ENCODE measurements at regions not wholly inside any gene's neighbourhood (a gene's known extent, or its start where the extent isn't known, plus 50 kb on each side); places are given as distances from the start of the nearest gene placed in this dataset.
"Not testable (repeated sequence)": the region's sequence is repeated elsewhere in the genome, so short reads cannot be mapped to it uniquely, and the experiment has no call there.

GRCh38 chr13:80173224-80173623, 167.7 kb downstream of the SPRY2 start:
- DNase-seq (ENCODE audit: low spot score), result peak; percentile 22

DNA sequence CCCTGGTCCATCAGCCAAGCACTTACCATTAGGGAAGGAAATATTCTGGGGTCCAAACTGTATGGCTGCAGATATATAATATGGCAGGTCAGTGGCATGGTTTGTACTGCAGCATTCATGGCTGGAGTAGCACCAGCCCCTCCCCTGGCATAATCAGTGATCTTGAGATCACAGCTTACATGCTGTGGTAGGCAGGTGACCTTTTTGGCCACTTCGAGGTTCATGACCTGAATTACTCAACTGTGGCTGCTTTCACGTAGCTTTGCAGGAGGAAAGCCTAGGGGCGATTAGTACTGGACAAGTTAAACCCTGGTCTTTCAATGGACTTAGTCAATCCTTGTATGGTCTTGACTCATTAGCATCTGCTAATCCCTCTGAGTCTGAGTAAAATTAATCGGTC, 169.8 kb downstream of the SPRY2 start:
- peak; percentile 32 for DNase-seq (ENCODE audit: low spot score)

GRCh38 chr13:80168089-80168850, 172.7 kb downstream of the SPRY2 start:
- no peak for DNase-seq (ENCODE audit: low spot score)

- no peak for DNase-seq (ENCODE audit: low spot score)
Observed at GRCh38 chr13:80166352-80166751, 174.6 kb downstream of the SPRY2 start.

GRCh38 chr13:80164462-80164861, 176.5 kb downstream of the SPRY2 start:
- DNase-seq (ENCODE audit: low spot score), result no peak

DNA sequence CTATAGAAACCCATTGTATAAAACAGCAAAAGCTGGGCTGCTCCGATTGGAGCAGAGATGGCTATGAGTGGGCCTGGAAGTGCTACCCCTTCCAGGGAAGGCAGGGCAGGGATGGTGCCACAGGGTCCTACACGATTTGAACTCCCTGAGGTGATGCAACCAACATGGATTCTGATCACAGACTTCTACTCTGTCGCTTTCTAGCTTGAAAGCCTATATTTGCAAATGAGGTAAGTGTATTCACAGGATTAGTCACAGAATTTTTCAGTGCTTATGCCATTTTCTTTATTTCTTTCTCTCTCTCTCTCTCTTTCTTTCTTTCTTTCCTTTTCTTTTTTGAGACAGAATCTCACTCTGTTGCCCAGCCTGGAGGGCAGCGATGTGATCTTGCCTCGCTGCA, 179.0 kb downstream of the SPRY2 start:
- DNase-seq (ENCODE audit: low spot score), result no peak

DNA sequence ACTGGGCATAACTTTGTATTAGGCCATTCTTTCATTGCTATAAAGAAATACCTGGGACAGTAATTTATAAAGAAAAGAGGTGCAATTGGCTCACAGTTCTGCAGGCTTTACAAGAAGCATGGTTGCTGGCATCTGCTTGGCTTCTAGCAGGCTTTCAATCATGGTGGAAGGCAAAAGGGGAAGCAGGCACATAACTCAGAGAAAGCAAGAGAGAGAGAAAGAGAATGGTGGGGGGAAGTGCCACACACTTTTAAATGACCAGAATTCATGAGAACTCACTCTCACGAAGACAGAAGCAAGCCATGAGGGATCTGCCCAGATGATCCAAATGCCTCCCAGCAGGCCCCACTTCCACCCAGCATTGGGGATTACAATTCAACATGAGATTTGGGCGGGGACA, 179.7 kb downstream of the SPRY2 start:
- DNase-seq (ENCODE audit: low spot score), result no peak

- DNase-seq (ENCODE audit: low spot score), result no peak
Observed at GRCh38 chr13:80160110-80160509, 180.8 kb downstream of the SPRY2 start.

GRCh38 chr13:80157261-80157932, 183.5 kb downstream of the SPRY2 start:
- DNase-seq (ENCODE audit: low spot score), result no peak

DNA sequence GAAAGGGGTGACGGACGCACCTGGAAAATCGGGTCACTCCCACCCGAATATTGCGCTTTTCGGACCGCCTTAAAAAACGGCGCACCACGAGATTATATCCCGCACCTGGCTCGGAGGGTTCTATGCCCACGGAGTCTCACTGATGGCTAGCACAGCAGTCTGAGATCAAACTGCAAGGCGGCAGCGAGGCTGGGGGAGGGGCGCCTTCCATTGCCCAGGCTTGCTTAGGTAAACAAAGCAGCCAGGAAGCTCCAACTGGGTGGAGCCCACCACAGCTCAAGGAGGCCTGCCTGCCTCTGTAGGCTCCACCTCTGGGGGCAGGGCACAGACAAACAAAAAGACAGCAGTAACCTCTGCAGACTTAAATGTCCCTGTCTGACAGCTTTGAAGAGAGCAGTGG, 188.8 kb downstream of the SPRY2 start:
- DNase-seq (ENCODE audit: low spot score), result not testable (repeated sequence)

DNA sequence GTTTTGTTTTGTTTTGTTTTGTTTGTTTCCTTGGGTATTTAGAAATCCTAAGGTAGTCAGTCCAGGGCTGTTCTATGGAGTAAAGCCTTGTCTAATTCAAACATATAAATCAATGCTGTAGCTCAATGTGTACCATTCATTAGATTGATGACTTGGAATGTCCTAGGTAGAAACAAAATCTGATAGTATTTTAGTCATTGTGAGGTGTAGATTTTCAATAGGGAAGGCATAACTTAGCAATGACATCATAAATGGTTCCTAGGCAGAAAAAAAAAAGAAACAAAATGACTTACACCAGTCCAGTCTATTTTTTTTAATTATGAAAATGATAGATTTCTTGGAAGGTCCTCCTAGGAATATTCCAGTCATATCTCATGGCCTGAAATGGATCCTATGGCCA, 189.9 kb downstream of the SPRY2 start:
- peak; percentile 27 for DNase-seq (ENCODE audit: low spot score)

DNA sequence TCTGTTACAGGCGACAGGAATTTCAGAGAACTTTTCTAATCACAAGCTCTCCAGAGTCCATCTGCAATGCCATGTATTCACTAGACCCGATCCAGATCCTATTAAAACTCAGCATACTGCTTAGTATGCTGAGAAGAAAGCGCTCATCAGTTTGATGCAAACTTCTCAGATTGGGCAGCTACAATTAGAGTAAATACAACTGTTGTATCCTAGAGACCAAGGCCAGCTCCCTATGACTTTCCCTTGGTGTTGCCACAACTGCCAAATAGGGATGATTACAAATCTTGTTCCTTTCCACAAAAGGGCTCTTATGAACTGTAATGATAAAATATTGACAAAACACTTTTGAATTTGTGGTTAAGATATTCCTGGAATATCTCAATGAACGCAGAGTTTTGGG, 191.2 kb downstream of the SPRY2 start:
- no peak for DNase-seq (ENCODE audit: low spot score)

DNA sequence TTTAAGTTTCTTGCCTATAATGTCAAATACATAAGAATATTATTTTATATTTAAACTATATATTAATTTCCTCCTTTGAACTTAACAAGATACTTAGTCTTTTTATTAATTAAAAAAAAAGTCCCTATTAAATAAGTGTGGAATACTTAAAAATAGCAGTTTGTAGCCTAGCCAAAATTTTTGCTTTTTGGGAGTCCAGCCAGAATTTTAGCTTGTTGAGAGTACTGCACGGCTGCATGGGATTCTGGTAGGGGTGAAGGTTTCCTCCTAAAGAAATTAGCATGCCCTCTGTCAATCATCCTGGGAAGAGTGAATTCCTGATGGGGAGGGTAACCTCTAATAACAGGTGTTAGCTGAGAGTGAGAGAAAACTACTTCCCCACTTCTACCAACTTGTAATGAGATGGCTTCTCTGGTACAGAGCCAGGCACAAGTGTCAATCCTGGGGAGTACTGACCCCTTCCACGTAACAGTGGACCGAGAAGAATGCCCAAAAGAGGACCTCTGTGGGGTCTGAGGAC, 195.7 kb downstream of the SPRY2 start:
- DNase-seq (ENCODE audit: low spot score), result no peak

DNA sequence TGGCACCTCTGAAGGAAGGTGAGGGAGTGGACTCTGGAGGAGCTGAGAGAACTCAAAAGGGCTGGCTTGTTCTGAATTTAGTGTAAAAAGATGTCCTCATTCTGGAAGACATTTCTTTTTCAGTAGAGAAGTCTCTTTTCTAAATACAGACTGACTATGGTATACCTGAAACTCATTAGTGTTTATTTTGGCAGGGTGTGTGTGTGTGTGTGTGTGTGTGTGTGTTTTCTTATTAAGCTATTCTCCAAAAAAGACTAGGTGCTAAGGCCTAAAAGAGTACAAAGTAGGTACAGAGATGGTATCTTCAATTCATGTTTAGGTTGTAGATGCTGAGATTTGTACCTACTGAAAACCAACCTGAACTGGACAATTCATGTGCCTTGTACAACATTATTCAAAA, 196.4 kb downstream of the SPRY2 start:
- no peak for DNase-seq (ENCODE audit: low spot score)

- DNase-seq (ENCODE audit: low spot score), result no peak
Observed at GRCh38 chr13:80141123-80141849, 199.6 kb downstream of the SPRY2 start.

DNA sequence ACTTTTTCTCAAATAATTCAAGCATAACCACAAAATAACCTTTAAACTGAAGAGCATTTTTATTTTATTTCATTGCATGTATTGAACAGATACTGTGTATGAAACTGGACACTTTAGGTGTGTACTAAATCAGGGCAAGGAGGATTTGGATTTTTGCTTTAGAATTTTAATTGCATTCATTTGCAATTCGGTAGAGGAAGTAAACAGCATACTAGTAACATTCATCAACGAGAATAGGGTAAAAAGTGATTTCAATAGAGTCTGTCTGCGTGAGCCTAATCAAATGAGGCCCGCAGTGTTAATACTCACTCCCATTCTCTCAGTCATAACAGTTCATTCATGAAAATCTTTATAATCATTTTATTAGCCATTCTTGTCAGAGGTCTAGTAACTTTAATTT, 200.2 kb downstream of the SPRY2 start:
- no peak for DNase-seq (ENCODE audit: low spot score)

GRCh38 chr13:80139196-80139595, 201.7 kb downstream of the SPRY2 start:
- DNase-seq (ENCODE audit: low spot score), result no peak

- no peak for DNase-seq (ENCODE audit: low spot score)
Observed at GRCh38 chr13:80137994-80138393, 202.9 kb downstream of the SPRY2 start.

GRCh38 chr13:80134346-80134745, 206.6 kb downstream of the SPRY2 start:
- DNase-seq (ENCODE audit: low spot score), result no peak

DNA sequence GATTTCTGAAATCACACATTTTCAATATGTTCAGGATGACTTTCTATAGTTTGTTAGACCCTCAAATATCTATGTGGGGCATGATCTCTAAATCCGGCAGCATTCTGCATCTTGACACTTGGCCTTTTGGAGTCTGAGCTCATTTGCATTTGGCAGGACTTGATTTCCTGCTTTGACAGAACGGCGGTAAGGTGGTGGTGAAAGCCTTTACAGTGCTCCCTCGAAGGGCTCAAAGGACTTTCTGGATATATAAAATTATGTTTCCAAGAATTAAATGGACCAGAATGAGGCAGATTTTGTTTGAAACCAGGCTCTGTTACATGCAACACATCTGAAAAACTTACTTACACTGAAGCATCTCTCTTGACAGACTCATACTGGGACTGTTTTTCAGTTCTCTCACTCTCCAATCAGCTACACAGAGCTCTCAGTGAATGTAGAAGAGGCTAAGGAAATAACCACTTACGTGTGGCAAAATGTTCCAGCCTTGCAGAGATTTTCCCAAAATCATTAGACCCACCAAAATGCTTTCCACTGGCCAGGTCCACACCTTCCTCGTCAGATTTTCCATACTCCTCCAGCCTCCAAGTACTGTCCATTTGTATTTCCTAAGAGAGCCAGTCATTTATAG, 207.2 kb downstream of the SPRY2 start:
- no peak for DNase-seq (ENCODE audit: low spot score)

GRCh38 chr13:80132741-80133601, 208.0 kb downstream of the SPRY2 start:
- DNase-seq (ENCODE audit: low spot score), result peak; percentile 39
